Stimulated activated CD4-positive, alpha-beta T cell treated with anti-CD3 and anti-CD28 coated beads, Interleukin-15, amount 100 ng/mL, for 1 hour (primary cell): ENCODE measurements at regions not wholly inside any gene's neighbourhood (a gene's known extent, or its start where the extent isn't known, plus 50 kb on each side); places are given as distances from the start of the nearest gene placed in this dataset.
"Not testable (repeated sequence)": the region's sequence is repeated elsewhere in the genome, so short reads cannot be mapped to it uniquely, and the experiment has no call there.

Source experiments
- DNase-seq, 2 donors: peaks; one replicate each; pipeline ENCODE4 v3.0.0-alpha.2; 2020; ENCODE audit warnings: low read depth in 1 of 2, low spot score in 1 of 2

DNA sequence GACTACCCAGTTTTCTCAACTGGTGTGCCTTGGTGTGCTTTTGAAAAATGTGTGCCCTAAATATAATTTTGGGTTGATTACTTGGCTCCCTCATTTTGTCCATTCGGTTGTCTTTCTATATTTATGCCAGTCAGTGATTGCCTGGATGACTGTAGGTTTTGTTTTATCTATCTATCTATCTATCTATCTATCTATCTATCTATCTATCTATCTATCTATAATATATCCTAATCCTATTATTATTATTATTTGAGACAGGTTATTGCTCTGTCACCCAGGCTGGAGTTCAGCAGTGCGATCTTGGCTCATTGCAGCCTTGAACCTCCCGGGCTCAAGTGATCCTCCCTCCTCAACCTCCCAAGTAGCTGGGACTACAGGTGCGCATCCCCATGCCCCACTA is 111.4 kb upstream of the GRK3 start:
- DNase-seq, result no peak

DNA sequence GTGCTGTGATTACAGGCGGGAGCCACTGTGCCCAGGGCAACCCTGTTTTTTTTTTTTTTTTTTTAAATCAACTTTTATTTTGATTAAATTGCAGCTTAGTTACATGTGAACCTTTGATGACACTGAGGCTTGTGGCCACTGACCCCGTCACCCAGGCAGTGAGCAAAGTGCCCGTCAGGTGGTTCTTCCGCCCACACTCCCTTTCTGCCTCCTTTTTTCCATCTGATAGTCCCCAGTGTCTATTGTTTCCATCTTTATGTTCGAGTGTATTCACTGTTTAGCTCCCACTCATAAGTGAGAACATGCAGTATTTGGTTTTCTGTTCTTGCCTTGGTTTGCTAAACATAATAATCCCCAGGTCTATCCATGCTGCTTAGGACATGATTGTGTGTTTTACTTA is 110.9 kb upstream of the GRK3 start:
- no peak for DNase-seq

DNA sequence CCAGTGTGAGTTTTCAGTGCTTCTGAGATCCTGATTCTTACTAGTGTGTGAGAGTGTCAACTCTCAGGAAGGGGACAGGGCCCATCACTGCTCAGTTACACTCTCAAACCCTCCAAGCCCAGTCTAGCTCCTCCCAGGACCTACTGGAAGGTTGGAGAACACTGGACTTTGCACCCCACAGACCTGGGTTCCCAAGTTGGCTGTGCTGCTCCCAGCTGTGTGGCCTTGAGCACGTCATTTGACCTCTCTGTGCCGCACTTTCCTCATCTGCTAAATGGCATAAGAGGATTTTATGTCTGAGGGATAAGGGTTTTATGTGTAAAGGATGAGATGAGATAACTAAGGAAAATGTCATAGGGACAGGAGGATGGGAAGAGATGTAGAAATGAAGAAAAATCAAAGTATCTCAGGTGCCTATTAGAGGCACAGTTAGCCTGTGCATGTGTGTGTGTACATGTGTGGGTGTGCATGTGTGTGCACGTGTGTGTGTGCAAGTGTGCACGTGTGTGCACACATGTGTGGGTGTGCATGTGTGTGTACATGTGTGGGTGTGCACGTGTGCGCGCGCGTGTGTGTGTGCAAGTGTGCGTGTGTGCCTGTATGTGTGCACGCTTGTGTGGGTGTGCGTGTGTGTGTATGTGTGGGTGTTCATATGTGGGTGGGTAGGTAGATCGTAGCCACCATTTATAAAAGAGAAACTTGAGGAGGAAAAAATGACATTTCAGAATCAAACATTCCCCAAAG is 108.0 kb upstream of the GRK3 start:
- not testable (repeated sequence) for DNase-seq

DNA sequence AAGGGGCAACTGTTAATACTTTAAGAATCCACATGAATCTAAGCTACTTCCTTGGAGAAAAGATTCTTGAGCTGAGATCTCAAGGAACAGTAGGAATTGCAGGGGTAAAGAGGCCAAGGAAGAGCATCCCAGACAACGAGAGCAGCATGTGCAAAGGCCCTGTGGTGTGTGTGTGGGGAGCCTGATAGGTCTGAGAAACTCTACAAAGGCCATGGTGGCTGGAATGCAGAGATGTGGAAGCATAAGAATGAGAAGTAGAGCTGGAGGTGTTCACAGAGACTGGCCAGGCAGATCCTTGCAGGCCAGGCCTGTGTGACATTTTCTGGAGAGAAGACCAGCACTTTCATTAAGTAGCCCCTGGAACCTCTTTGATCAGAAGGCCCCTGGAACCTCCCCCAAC is 105.8 kb upstream of the GRK3 start:
- DNase-seq, result not testable (repeated sequence)

DNA sequence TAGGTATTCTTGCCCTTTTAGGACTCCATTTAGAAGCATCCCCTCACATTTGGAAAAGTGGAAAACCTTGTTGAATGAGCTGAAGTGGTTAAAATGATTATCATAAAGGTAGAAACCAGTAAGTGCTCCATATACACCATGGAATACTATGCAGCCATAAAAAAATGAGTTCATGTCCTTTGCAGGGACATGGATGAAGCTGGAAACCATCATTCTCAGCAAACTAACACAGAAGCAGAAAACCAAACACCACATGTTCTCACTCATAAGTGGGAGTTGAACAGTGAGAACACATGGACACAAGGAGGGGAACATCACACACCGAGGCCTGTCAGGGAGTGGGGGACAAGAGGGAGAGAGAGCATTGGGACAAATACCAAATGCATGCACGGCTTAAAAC is 103.8 kb upstream of the GRK3 start:
- not testable (repeated sequence) for DNase-seq

DNA sequence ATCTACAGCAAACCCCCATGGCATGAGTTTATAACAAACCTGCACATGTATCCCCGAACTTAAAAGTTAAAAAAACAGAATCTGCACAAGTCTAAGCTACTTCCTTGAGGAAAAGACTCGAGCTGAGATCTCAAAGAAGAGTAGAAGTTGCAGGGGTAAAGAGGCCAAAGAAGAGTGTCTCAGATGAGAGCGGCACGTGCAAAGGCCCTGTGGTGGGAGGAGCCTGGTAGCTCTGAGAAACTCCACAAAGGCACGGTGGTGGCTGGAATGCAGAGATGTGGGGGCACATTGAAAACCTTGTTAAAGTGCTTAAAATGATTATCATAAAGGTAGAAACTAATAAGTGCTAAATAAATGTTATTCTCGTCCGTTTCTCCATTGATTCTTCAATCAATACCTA is 103.2 kb upstream of the GRK3 start:
- DNase-seq, result no peak

DNA sequence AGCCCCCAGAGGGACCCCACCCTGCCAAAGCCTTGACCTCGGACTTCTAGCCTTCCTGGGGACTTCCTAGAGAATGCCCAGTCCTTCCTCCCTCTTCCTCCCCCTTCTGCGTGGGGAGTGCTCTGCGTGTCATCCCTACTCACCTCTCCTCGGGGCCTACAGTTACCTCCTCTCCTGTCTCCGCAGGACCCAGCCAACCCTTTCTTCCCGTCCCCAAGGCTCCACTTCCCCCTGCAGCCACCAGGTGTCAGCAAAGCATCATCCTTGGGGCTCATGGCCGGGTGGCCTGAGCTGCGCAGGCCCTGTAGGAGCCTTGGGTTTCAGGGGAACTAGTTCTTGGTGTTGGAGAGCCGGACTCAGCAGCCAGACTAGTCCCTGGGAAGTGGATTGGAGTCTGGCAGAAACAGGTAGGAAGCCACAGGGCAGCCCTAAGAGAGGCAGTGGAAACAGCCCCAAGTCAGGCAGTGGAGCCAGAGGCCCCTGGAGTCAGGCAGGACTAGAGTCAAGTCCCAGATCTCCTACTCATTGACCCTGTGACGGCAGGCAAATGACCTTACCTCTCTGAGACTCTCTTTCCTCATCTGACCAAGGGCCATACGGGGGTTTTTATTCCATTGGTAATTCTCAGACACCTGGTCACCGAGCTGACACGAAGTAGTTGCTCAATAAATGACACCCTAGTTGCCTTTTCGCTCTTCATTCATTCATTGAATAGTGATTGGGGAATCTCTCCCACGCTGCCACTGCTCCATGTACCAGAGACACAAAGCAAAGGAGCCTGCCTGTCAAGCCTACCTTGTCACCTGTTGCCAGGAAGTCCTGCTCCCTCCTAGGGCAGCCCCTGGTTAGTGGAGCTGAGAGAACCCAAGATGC is 101.8 kb upstream of the GRK3 start:
- DNase-seq, result peak; percentile 40 to 66

DNA sequence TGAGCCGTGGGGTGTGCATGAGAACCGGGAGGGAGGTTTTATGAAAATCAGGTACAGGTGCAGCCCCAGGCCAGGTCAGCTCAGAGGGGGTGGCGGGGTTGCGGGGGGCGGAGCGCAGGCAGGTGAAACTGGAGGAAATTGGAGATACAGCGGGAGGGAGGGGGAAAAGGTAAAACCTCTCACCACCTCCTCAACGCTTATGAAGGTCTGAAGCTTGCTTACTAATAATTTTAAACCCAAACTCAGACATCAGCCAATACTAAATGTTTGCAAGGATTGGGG is 101.2 kb upstream of the GRK3 start:
- DNase-seq, result not testable (repeated sequence)

DNA sequence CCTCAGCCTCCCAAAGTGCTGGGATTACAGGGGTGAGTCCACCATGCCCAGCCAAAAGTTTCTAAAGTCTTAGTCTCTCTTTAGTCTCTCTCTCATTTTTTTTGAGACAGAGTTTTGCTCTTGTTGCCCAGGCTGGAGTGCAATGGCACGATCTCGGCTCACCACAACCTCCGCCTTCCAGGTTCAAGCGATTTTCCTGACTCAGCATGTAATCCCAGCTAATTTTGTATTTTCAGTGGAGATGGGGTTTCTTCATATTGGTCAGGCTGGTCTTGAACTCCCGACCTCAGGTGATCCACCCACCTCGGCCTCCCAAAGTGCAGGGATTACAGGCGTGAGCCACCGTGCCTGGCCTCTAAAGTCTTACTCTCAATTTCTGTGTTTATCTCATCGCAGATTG is 100.1 kb upstream of the GRK3 start:
- not testable (repeated sequence) for DNase-seq

DNA sequence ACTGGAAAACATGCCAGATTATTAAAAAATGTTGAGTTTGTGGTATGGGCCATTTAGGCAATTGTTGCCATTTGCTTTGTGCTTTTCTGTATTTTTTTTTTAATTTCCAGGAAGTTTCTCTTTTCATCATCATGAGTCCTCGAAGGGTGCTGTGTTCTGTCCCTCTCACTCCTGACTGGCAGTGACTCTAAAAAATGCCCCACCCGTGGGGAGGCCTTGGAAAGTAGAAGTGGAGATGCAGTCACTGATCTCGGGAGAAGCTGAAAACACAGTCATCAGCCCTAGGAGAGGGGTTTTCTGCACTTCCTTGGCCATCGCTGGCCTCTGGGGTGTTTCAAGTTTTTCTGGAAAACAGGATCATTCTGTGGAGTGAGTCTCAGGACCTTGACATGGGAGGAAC is 98.5 kb upstream of the GRK3 start:
- DNase-seq, result no peak

DNA sequence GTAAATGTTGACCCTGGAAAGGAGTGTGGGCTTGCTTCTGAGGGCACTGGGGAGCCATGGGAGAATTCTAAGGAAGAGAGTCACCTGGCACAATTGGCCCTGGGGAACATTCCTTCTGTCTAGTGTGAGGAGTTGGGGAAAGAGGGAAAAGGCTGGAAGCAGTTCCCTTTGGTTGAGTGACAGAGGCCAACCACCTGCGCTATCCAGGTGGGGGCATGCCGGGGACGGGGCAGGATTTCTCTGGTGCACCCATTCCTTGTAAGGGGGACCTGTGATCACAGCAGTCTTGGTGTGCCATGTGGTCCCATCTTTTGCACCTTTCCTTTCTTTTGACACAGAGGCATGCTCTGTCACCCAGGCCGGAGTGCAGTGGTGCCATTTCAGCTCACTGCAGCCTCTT is 92.1 kb upstream of the GRK3 start:
- DNase-seq, result no peak

DNA sequence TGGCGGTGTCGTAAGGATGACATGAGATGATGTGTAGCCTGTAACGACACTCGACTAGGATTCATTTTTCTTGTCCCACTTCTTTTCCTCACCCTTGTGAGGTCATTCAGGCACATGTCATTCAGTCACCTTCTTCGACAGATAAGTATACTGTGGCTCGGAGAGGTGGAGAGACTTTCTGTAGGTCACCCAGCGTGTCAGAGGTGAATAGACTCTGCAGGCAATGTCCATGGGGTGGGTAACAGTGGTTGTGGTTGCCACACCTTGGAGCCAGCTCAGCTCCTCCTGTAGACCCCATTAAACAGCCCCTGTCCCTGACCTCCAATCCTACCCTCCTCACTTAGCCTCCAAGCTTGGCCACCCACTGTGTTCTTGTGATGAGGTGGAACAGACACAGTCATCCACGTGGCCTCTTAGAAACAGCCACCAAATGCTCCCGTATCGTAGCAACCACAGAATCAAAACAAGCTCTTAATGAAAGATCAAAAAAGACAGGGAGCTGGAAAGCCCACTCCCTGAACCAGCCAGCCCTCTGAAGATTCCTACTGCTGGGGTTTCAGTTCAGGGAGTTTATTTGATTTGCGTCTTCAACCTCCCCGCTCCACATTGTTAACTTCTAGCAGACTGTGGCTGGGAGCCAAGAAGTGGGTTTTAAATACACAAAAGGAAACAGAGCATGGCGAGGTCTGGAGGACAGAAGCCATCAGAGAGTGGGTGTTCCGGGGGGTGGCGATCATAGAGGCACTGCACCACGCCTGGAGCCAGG is 89.0 kb upstream of the GRK3 start:
- DNase-seq, result no peak

DNA sequence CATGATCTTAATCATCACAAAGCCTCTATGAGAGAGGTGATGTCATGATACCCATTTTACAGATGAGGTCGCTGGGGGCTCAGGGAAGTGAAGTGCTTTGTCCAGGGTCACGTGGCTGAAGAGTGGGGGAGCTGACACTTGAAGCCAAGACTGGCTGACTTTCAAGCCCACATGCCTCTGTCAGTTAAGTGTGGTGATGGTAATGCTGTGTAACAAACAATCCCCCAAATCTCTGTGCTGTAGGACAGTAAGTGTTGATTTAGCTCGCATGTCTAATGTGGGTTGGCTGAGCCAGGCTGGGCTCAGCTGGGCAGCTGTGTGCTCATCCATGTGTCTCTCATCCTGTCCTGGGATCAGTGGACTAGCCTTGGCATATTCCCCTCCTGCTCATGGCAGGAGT is 87.1 kb upstream of the GRK3 start:
- DNase-seq, result no peak

DNA sequence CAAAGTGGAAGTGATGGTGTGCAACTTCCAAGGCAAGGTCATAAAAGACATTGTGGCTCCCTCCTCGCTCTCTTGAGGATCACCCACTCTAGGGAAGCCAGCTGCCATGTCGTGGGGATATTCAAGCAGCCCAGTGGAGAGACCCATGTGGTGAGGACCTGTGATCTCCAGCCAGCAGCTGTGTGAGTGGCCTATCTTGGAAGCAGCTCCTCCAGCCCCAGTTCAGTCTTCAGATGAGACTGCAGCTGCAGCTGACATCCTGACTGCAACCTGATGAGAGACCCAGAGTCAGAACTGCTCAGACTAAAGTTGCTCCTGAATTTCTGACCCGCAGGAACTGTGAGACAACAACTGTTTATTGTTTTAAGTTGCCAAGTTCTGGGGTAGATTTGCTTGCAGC is 86.4 kb upstream of the GRK3 start:
- no peak for DNase-seq

DNA sequence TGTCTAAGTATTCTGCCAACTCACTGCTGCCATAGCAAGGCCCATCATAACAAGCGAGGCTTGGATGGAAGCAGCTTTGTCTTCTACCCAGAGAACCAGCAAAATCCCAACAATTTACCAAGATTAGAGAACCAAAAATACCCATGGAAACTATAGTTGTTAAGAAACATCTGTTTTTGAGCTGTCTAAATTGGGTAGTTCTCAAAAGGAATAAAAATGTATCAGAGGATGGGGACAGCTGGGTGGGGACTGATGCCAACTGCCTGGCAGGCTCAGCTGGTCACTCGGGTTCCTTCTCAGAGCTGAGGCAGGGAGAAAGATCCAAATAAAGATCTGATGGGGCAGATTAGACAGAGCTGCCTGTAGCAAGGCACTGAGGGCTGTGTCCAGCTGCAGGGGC is 85.9 kb upstream of the GRK3 start:
- DNase-seq, result no peak

DNA sequence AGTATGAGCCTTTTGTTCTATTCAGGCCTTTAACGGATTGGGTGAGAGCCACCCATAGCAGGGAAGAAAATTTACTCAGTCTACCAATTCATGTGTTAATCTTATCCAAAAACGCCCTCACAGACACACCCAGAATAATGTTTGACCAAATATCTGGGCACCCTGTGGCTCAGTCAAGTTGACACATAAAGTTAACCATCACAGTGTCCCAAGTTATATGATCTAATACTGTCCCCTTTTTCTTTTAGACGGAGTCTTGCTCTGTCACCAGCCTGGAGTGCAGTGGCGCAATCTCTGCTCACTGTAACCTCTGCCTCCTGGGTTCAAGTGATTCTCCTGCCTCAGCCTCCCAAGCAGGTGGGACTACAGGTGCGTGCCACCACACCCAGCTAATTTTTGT is 83.6 kb upstream of the GRK3 start:
- not testable (repeated sequence) for DNase-seq

DNA sequence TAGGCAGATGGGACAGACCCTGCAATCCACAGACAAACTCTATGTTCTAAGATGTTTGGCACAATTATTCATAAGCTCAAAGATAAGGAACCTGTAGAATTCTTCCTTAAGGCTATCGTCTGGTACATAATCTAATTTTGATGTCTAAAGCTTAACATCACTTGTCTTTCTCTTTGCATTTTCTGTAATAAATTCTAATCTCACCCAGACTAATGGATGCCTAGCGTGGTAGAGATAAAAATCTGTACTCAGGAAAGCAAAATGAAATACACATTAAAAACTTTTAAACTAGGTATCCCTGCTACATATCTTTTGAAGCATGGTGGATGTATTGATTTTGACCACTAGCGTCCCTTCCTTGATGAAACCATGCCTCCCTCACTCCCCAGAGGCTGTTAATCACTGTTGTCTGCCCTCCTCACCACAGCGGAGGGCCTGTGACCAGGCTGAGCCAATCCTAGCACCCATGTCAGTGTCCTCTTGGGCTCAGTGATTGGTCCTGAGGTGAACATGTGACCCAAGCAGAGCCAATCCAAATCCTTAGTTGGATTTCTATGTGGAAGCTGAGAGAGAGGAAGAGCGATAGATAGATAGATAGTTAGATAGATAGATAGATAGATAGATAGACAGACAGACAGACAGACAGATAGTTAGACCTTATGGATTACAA is 82.2 kb upstream of the GRK3 start:
- no peak for DNase-seq

DNA sequence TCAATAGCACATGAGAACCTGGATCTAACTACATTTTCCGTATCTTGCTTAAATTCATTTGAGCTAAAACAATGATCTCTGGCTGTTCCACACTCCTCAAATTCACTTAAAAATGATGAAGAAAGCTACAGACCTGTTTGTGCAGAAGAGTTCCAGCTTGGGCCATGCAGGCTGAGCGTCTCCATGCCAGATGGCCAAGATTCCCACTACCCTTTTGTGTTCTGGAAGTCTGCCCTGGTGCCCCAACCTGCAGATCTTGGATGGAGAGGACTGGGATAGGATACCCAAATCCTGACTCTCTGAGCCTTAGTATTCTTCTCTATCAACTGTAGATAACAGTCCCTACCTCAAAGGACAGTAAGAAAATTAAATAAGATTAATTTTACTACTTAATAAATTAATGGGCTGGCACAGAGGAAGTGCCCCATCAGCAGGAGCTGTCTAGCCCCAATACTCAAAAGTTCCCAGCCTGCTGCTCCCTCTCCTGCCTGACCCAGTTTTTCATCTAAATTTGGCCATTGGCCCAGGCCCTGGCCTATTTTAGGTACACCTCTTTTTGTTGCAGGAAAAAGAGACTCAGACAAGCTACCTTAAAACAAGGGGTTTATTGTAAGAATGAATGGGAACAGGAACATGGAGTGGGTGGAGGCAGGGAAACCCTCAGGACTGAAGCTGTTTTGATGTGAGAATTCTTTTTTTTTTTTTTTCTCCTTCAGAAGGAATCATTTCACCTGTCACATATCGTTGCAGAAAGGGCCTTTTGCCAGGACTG is 81.4 kb upstream of the GRK3 start:
- DNase-seq, result no peak

DNA sequence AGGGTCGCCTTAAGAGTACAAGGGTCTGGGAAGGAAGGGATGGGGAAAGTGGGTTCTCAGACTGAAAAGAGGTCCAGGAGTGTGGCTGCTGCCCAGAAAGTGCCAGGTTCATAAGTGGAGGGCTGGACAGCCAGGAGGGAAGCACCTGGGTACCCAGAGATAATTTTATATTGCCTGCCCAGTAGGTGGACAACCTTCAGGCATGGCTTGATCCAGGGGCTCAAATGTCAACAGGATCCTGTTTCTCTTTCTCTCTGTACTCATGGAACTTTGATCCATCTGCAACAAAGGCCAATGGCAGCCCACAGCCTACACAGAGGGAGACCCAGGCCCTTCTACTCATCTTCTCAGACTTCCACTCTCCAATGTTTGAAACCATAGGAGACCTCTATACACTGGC is 80.5 kb upstream of the GRK3 start:
- DNase-seq, result no peak

DNA sequence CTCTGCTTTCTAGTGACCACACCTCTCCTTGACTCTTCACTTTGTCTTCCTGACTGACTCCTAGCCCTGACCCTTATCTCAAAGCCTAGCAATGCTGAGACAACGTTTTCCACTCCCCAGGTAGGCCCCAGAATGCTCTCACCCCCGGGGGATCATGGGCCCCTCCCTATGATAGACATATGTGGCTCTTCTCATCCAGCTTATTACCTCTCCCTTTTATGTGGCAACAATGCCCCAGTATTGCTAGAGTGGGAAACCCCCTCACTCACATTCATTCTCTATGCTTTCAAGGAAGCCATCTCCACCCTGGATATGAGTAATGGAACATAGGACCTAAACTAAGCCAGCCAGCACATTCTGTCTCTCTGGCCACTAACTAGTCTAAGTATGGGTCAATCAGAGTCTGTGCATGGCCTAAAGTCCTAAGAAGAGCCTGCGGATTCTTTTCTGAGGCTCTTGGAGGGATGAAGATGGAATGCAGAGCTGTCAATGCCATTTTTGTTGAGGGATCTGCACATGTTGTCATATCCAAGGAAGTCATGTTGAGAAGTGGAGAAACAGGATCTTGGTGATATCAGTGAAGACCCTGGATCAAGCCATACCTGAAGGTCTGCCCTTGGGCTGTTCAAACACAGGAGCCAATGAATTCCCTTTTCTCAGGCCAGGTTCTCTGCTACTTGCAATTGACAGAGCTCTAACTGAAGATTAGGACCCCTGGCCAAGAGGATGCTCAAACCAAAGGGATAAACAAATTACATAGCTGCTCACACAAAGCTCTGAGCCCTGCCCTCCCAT is 79.8 kb upstream of the GRK3 start:
- DNase-seq, result no peak
